Esophagus muscularis mucosa (tissue), 4 donors: ENCODE measurements at regions not wholly inside any gene's neighbourhood (a gene's known extent, or its start where the extent isn't known, plus 50 kb on each side); places are given as distances from the start of the nearest gene placed in this dataset.
A peak's percentile ranks its signal among the peaks of the same experiment; 100 is the strongest.

Experiments
- DNase-seq: peaks from one replicate; pipeline ENCODE4 v3.0.0-alpha.2; 2017; ENCODE audit errors: extremely low spot score
- H3K27ac ChIP-seq, 4 donors: fragments of 200-600 bp; sonication (generic); replicated peaks in 1 of 4; 1 replicate in 3 of 4; 2 replicates in 1 of 4; pipeline ENCODE4 v1.5.1; 2016 to 2019; ENCODE audit warnings: mild to moderate bottlenecking in 1 of 4
- H3K27me3 ChIP-seq, 4 donors: fragments of 200-600 bp; sonication (generic); one replicate each; pipeline versions ENCODE4 v1.5.1 to v1.6.0; 2016 to 2019
- H3K36me3 ChIP-seq, 4 donors: fragments of 200-600 bp; sonication (generic); one replicate each; pipeline ENCODE4 v1.5.1; 2016 to 2019
- H3K4me1 ChIP-seq, 4 donors: fragments of 200-600 bp; sonication (generic); one replicate each; pipeline ENCODE4 v1.5.1; 2016 to 2019
- H3K4me3 ChIP-seq, 4 donors: fragments of 200-600 bp; sonication (generic); 1 replicate in 2 of 4; 2 replicates in 2 of 4; pipeline ENCODE4 v1.5.1; 2016 to 2019; ENCODE audit warnings: mild to moderate bottlenecking in 4 of 4, moderate library complexity in 1 of 4
- H3K9me3 ChIP-seq, 4 donors: fragments of 200-600 bp; sonication (generic); 1 replicate in 3 of 4; 2 replicates in 1 of 4; pipeline ENCODE4 v1.5.1; 2016 to 2019
- EP300 ChIP-seq: sonication (generic); formaldehyde crosslinking; IDR thresholded peaks from one replicate; pipeline ENCODE4 v1.6.1; 2017; ENCODE audit warnings: antibody characterized with exemption
- POLR2A ChIP-seq: fragments of 450-650 bp; IDR thresholded peaks from one replicate; pipeline ENCODE4 v1.6.1; 2017; ENCODE audit warnings: antibody characterized with exemption, moderate library complexity, mild to moderate bottlenecking, low read depth
- POLR2AphosphoS5 ChIP-seq, 2 donors: sonication (generic); formaldehyde crosslinking; IDR thresholded peaks; one replicate each; pipeline ENCODE4 v1.6.1; 2017; ENCODE audit warnings: antibody characterized with exemption in 2 of 2
- WGBS: methylation state at CpG from one replicate; pipeline ENCODE4 v1.1.5; 2018; 5-methylcytosine and 5-hydroxymethylcytosine counted together
- intact Hi-C: fragments of 100-400 bp; cut with DNase I; formaldehyde crosslinking; loops from one replicate; pipeline ENCODE4 v1.15.1; 2023
- TF ChIP-seq, protein P1 (sequence below), 3 experiments: fragments of 200-600 bp in 2 of 3; fragments of 450-650 bp in 1 of 3; sonication (generic) in 2 of 3; IDR thresholded peaks; one replicate each; pipeline ENCODE4 v1.5.1; 2017 to 2019; ENCODE audit warnings: antibody characterized with exemption in 3 of 3, mild to moderate bottlenecking in 2 of 3, moderate library complexity in 1 of 3

DNA sequence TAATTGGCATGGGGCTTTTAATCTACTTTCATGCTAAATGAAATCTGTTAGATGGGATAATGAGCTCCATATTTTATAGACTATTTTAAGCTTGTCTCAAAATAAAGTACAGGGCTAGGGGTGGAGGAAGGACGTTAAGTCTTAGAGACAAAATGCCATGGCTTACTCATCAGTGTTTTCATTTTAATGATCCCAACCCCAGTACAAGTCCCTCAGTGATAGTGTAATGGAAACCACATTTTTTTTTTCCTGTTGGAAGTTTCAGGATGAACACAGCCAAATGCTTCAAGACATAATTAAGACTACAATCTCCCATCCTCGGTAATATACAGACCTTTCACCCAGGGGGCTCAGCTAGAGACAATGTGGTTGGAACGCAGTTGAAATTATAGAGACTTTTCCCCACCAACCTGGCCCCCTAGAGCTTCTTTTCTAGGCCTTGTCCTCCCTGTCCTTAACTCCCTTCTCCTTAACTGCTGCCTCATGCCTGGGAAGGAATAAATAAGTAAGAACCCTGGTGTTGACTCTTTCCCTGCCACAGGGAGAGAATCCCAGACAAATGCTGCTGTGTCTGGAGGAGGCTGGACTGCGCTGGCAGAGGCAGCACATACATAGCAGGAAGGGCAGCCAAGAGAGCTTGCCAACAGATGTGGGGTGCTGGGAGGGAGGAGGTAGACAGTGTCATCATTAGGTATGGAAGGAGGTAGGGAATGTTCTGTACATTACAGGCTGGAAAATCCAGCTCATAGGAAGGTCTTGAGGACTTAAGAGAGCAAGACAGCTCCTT, 115.4 kb upstream of the ROPN1 start:
- 44% methylated on average over 4 of the region's 4 CpGs for WGBS
- H3K27ac ChIP-seq, result peak overlapping the region in 1 of 4 donors; percentile 51
- intact Hi-C loops, result no loop called here
- no peaks in the 10 kb centered on the region for H3K27me3 ChIP-seq
- H3K36me3 ChIP-seq, result no peaks in the 10 kb centered on the region
- TF ChIP-seq EP300, result no peak
- TF ChIP-seq, protein P1, sequence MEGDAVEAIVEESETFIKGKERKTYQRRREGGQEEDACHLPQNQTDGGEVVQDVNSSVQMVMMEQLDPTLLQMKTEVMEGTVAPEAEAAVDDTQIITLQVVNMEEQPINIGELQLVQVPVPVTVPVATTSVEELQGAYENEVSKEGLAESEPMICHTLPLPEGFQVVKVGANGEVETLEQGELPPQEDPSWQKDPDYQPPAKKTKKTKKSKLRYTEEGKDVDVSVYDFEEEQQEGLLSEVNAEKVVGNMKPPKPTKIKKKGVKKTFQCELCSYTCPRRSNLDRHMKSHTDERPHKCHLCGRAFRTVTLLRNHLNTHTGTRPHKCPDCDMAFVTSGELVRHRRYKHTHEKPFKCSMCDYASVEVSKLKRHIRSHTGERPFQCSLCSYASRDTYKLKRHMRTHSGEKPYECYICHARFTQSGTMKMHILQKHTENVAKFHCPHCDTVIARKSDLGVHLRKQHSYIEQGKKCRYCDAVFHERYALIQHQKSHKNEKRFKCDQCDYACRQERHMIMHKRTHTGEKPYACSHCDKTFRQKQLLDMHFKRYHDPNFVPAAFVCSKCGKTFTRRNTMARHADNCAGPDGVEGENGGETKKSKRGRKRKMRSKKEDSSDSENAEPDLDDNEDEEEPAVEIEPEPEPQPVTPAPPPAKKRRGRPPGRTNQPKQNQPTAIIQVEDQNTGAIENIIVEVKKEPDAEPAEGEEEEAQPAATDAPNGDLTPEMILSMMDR (IDR thresholded peaks at IDR 0.05), result no peak
- peak; percentile 10 to 41 for TF ChIP-seq POLR2AphosphoS5 (IDR thresholded peaks at IDR 0.05)
- TF ChIP-seq POLR2A, result no peak
- peaks cover 6 to 20% (median 15%) of the 10 kb centered on the region in 4 donors for H3K4me1 ChIP-seq
- no peaks in the 10 kb centered on the region for H3K9me3 ChIP-seq
- no peak for DNase-seq
- no peak overlapping the region for H3K4me3 ChIP-seq

DNA sequence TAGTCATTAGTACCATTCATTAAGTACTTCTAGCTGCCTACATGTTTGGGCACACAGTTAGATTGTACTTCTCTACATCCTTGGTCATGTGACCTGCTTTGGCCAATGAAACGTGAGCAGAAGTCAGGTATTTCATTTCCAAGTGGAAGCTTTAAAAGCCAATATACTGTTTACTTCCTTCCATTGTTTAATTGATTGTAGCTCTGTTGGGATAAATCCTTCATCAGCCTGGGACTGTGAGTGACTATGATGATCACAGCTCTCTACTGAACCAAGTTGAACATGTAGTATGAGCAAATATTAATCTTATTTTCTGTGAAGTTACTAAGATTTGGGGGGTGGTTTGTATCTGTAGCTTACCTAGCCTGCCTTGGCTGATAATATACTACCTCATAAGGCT, 116.5 kb upstream of the ROPN1 start:
- Histone ChIP-seq H3K27ac (no peak overlapping the region), H3K4me1 (peaks cover 6 to 20% (median 15%) of the 10 kb centered on the region in 4 donors), H3K9me3 (no peaks in the 10 kb centered on the region), H3K4me3 (no peak overlapping the region), H3K36me3 (no peaks in the 10 kb centered on the region), H3K27me3 (no peaks in the 10 kb centered on the region)
- intact Hi-C loops, result no loop called here
- WGBS, result 86% methylated on average over 1 of the region's 1 CpG
- DNase-seq, result no peak
- no peak for TF ChIP-seq POLR2A
- no peak for TF ChIP-seq POLR2AphosphoS5 (IDR thresholded peaks at IDR 0.05)
- TF ChIP-seq, protein P1 (IDR thresholded peaks at IDR 0.05), result no peak
- no peak for TF ChIP-seq EP300

DNA sequence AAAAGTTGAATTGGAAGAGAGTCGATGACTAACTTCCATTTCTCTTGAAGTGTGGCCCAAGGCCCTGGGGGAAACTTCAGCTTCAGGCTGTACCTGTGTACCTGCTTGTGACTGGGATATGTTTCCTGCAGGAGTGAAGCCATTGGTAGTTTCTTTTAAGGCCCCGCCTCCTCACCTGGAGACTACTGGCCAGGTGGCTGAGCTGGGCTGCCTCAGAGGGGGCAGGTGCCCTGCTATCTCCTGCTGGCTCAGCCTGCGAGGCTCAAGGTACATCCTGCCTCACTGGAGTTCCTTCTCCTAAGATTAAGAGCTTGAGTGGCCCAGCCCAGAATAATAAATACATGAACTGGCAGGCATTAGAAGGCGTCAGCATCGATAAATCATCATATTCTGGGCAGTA, 121.6 kb upstream of the ROPN1 start:
- H3K27ac ChIP-seq, result no peak overlapping the region
- no peaks in the 10 kb centered on the region for H3K9me3 ChIP-seq
- no peaks in the 10 kb centered on the region for H3K36me3 ChIP-seq

DNA sequence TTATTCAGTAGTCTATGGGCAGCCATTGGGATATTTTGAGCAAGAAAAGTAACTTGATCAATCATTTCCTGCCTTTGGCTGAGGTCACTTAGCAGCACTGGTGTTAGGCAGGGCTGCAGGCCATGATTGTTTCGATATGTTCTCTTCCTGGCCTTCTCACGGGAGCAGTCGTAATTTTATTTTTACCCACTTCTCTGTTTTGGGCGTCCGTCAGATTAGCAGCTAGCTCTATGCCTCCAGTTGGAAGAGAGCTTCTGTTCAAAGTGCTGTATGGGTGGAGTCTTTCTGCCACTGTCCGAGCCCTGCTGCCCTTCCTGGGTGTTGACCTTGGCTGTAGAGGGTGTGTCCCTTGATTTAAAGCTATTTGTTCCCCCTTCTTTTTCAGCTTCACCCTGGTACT, 123.4 kb upstream of the ROPN1 start:
- Histone ChIP-seq H3K9me3 (no peaks in the 10 kb centered on the region), H3K4me3 (no peak overlapping the region), H3K27ac (no peak overlapping the region), H3K27me3 (no peaks in the 10 kb centered on the region), H3K4me1 (peaks cover 16 to 29% (median 23%) of the 10 kb centered on the region in 4 donors), H3K36me3 (no peaks in the 10 kb centered on the region)
- 73% methylated on average over 6 of the region's 6 CpGs for whole genome bisulfite sequencing
- TF ChIP-seq POLR2AphosphoS5 (IDR thresholded peaks at IDR 0.05) (no peak), POLR2A (no peak), EP300 (no peak)
- TF ChIP-seq, protein P1 (IDR thresholded peaks at IDR 0.05), result no peak
- intact Hi-C loops, result no loop called here
- no peak for DNase-seq

More for the DNA sequence above, 121.6 kb upstream of the ROPN1 start:
- Histone ChIP-seq H3K27me3 (no peaks in the 10 kb centered on the region), H3K4me3 (no peak overlapping the region), H3K4me1 (peaks cover 16 to 20% (median 17%) of the 10 kb centered on the region in 4 donors)
- DNase-seq, result no peak
- intact Hi-C loops, result no loop called here
- 94% methylated on average over 5 of the region's 5 CpGs for WGBS
- TF ChIP-seq, protein P1 (IDR thresholded peaks at IDR 0.05), result no peak
- TF ChIP-seq POLR2AphosphoS5 (IDR thresholded peaks at IDR 0.05) (no peak), POLR2A (no peak), EP300 (no peak)
